WTC11 (cell line): ENCODE measurements at regions not wholly inside any gene's neighbourhood (a gene's known extent, or its start where the extent isn't known, plus 50 kb on each side); places are given as distances from the start of the nearest gene placed in this dataset.

Experiments
- ATAC-seq: fragments of 200-7000 bp; cut with Tn5 transposase; 2 replicates; pipeline ENCODE4 v1.10.0; 2021; ENCODE audit warnings: mild to moderate bottlenecking, moderate library complexity
- CTCF ChIA-PET: fragments of 300-600 bp; sonication (Branson Sonifier 250); formaldehyde crosslinking; loops from one replicate; lab custom pipeline; 2021; ENCODE audit warnings: antibody characterized with exemption; lab: Charles Lee
- POLR2A ChIA-PET: fragments of 350-600 bp; sonication (Branson Sonifier 250); formaldehyde crosslinking; loops from one replicate; lab custom pipeline; 2021; ENCODE audit warnings: antibody characterized with exemption; lab: Charles Lee
- DNase-seq: peaks from one replicate; pipeline ENCODE4 v3.0.0; 2021; ENCODE audit warnings: low spot score
- H3K27ac Mint-ChIP-seq: 2 replicates; pipeline ENCODE4 v1.8.0; 2021; ENCODE audit warnings: mixed read lengths
- H3K27me3 Mint-ChIP-seq: 2 replicates; pipeline ENCODE4 v1.8.0; 2021; ENCODE audit warnings: low read depth, mild to moderate bottlenecking, moderate library complexity, mixed read lengths
- H3K36me3 Mint-ChIP-seq: 2 replicates; pipeline ENCODE4 v1.8.0; 2021; ENCODE audit warnings: mixed read lengths
- H3K4me1 Mint-ChIP-seq: 2 replicates; pipeline ENCODE4 v1.8.0; 2022; ENCODE audit warnings: mixed read lengths
- H3K4me3 Mint-ChIP-seq: 2 replicates; pipeline ENCODE4 v1.8.0; 2021; ENCODE audit warnings: mild to moderate bottlenecking, moderate library complexity, mixed read lengths
- H3K9me3 Mint-ChIP-seq: 2 replicates; pipeline ENCODE4 v1.8.0; 2021; ENCODE audit warnings: mixed read lengths
- FOXP1 ChIP-seq: sonication (generic); formaldehyde crosslinking; IDR thresholded peaks from 2 replicates; pipeline ENCODE4 v1.8.0; 2022; ENCODE audit warnings: missing genetic modification reagents, mild to moderate bottlenecking, moderate library complexity, borderline replicate concordance
- GTF2I ChIP-seq: fragments of 250-450 bp; sonication (Bioruptor Pico); conservative IDR thresholded peaks from 2 replicates; pipeline ENCODE4 v1.4.0; 2021; ENCODE audit warnings: mild to moderate bottlenecking
- KAT7 ChIP-seq: sonication (generic); formaldehyde crosslinking; IDR thresholded peaks from 2 replicates; pipeline ENCODE4 v1.8.1; 2023; ENCODE audit warnings: missing genetic modification reagents, mild to moderate bottlenecking, borderline replicate concordance
- NR3C1 ChIP-seq: sonication (generic); formaldehyde crosslinking; conservative IDR thresholded peaks from 2 replicates; pipeline ENCODE4 v1.8.1; 2023; ENCODE audit warnings: low read depth, mild to moderate bottlenecking, missing genetic modification reagents
- SMAD3 ChIP-seq: sonication (generic); formaldehyde crosslinking; IDR thresholded peaks from 2 replicates; pipeline ENCODE4 v1.8.0; 2022; ENCODE audit warnings: missing genetic modification reagents, mild to moderate bottlenecking, borderline replicate concordance
- SMAD4 ChIP-seq: sonication (generic); formaldehyde crosslinking; IDR thresholded peaks from 2 replicates; pipeline ENCODE4 v1.8.0; 2022; ENCODE audit warnings: mild to moderate bottlenecking, missing genetic modification reagents
- SP1 ChIP-seq: sonication (generic); formaldehyde crosslinking; conservative IDR thresholded peaks from 2 replicates; pipeline ENCODE4 v1.8.1; 2022; ENCODE audit warnings: missing genetic modification reagents
- TP53 ChIP-seq: sonication (generic); formaldehyde crosslinking; IDR thresholded peaks from 2 replicates; pipeline ENCODE4 v1.8.1; 2023; ENCODE audit warnings: mild to moderate bottlenecking, missing genetic modification reagents
- ZNF263 ChIP-seq: sonication (generic); formaldehyde crosslinking; IDR thresholded peaks from 2 replicates; pipeline ENCODE4 v1.8.1; 2022; ENCODE audit warnings: low read depth, mild to moderate bottlenecking, moderate library complexity, missing genetic modification reagents
- ZNF396 ChIP-seq: fragments of 250-450 bp; sonication (Bioruptor Pico); IDR thresholded peaks from 2 replicates; pipeline ENCODE4 v1.8.0; 2021; ENCODE audit warnings: mild to moderate bottlenecking, moderate library complexity, borderline replicate concordance
- ZNF416 ChIP-seq: fragments of 250-450 bp; sonication (Bioruptor Pico); IDR thresholded peaks from 2 replicates; pipeline ENCODE4 v1.9.0; 2021; ENCODE audit warnings: mild to moderate bottlenecking, inconsistent platforms
- TF ChIP-seq, protein P1 (sequence below): sonication (generic); formaldehyde crosslinking; IDR thresholded peaks from 2 replicates; pipeline ENCODE4 v1.8.0; 2023; ENCODE audit warnings: missing genetic modification reagents, mild to moderate bottlenecking, borderline replicate concordance
- TF ChIP-seq, protein P2 (sequence below): sonication (generic); formaldehyde crosslinking; IDR thresholded peaks from 2 replicates; pipeline ENCODE4 v1.8.1; 2023; ENCODE audit warnings: mild to moderate bottlenecking, missing genetic modification reagents, borderline replicate concordance
- TF ChIP-seq, protein P3 (sequence below): sonication (generic); formaldehyde crosslinking; IDR thresholded peaks from 2 replicates; pipeline ENCODE4 v1.8.1; 2023; ENCODE audit warnings: mild to moderate bottlenecking, moderate library complexity, missing genetic modification reagents
- TF ChIP-seq, protein P4 (sequence below): sonication (generic); formaldehyde crosslinking; IDR thresholded peaks from 2 replicates; pipeline ENCODE4 v1.8.0; 2022; ENCODE audit warnings: mild to moderate bottlenecking, missing genetic modification reagents
- TF ChIP-seq, protein P5 (sequence below): fragments of 200-600 bp; IDR thresholded peaks from 2 replicates; pipeline ENCODE4 v1.8.0; 2022; ENCODE audit warnings: antibody characterized with exemption

DNA sequence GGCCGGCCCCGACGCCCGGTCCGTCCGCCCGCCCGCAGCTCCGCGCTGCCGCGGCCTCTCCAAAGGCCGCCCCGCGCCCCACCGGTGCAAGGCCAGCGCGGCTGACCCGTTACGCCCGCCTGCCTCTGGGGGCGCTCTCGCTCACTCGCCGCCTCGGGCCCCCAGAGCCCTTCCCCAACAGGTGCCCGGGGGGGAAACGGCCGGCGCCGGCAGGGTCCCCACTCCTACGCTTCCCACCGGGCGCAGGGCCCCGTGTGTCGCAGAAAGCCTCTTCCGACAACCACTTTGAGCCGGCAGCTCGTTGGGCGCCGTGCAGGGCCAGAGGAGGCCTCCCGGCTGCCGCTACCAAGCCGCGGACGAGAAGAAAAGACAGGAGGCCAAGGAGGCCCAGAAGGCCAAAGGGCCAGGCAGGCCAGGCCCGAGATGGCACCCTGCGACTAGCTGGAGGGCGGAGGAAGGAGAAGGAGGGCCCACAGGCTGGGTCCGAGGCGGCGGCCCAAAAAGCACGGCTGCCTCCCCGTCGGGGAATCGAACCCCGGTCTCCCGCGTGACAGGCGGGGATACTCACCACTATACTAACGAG lies 64.9 kb upstream of the FCGR2A start:
- Mint-ChIP-seq H3K4me1 (no peaks in the 10 kb centered on the region), H3K36me3 (no peaks in the 10 kb centered on the region), H3K27ac (no peak overlapping the region), H3K9me3 (no peaks in the 10 kb centered on the region), H3K27me3 (peaks cover 63% of the 10 kb centered on the region), H3K4me3 (peak overlapping the region; percentile 85)
- TF ChIP-seq KAT7 (peak; percentile 32; the same call in 1 of the 2 replicates), SMAD4 (CRISPR knock-in tag) (no peak), ZNF416 (CRISPR knock-in tag) (0 out of 2 replicates have a peak, but pooled peaks have one; percentile 80), NR3C1 (CRISPR knock-in tag) (no peak), TP53 (CRISPR knock-in tag) (0 out of 2 replicates have a peak, but pooled peaks have one; percentile 22), SMAD3 (CRISPR knock-in tag) (0 out of 2 replicates have a peak, but pooled peaks have one; percentile 4), ZNF263 (CRISPR knock-in tag) (no peak), SP1 (peak; percentile 44; the same call in 1 of the 2 replicates), ZNF396 (no peak), GTF2I (0 out of 2 replicates have a peak, but pooled peaks have one; percentile 32), FOXP1 (peak; percentile 62)
- TF ChIP-seq, protein P1, sequence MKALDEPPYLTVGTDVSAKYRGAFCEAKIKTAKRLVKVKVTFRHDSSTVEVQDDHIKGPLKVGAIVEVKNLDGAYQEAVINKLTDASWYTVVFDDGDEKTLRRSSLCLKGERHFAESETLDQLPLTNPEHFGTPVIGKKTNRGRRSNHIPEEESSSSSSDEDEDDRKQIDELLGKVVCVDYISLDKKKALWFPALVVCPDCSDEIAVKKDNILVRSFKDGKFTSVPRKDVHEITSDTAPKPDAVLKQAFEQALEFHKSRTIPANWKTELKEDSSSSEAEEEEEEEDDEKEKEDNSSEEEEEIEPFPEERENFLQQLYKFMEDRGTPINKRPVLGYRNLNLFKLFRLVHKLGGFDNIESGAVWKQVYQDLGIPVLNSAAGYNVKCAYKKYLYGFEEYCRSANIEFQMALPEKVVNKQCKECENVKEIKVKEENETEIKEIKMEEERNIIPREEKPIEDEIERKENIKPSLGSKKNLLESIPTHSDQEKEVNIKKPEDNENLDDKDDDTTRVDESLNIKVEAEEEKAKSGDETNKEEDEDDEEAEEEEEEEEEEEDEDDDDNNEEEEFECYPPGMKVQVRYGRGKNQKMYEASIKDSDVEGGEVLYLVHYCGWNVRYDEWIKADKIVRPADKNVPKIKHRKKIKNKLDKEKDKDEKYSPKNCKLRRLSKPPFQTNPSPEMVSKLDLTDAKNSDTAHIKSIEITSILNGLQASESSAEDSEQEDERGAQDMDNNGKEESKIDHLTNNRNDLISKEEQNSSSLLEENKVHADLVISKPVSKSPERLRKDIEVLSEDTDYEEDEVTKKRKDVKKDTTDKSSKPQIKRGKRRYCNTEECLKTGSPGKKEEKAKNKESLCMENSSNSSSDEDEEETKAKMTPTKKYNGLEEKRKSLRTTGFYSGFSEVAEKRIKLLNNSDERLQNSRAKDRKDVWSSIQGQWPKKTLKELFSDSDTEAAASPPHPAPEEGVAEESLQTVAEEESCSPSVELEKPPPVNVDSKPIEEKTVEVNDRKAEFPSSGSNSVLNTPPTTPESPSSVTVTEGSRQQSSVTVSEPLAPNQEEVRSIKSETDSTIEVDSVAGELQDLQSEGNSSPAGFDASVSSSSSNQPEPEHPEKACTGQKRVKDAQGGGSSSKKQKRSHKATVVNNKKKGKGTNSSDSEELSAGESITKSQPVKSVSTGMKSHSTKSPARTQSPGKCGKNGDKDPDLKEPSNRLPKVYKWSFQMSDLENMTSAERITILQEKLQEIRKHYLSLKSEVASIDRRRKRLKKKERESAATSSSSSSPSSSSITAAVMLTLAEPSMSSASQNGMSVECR (CRISPR knock-in tag): no peak
- TF ChIP-seq, protein P2, sequence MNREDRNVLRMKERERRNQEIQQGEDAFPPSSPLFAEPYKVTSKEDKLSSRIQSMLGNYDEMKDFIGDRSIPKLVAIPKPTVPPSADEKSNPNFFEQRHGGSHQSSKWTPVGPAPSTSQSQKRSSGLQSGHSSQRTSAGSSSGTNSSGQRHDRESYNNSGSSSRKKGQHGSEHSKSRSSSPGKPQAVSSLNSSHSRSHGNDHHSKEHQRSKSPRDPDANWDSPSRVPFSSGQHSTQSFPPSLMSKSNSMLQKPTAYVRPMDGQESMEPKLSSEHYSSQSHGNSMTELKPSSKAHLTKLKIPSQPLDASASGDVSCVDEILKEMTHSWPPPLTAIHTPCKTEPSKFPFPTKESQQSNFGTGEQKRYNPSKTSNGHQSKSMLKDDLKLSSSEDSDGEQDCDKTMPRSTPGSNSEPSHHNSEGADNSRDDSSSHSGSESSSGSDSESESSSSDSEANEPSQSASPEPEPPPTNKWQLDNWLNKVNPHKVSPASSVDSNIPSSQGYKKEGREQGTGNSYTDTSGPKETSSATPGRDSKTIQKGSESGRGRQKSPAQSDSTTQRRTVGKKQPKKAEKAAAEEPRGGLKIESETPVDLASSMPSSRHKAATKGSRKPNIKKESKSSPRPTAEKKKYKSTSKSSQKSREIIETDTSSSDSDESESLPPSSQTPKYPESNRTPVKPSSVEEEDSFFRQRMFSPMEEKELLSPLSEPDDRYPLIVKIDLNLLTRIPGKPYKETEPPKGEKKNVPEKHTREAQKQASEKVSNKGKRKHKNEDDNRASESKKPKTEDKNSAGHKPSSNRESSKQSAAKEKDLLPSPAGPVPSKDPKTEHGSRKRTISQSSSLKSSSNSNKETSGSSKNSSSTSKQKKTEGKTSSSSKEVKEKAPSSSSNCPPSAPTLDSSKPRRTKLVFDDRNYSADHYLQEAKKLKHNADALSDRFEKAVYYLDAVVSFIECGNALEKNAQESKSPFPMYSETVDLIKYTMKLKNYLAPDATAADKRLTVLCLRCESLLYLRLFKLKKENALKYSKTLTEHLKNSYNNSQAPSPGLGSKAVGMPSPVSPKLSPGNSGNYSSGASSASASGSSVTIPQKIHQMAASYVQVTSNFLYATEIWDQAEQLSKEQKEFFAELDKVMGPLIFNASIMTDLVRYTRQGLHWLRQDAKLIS (CRISPR knock-in tag): 0 out of 2 replicates have a peak, but pooled peaks have one; percentile 32
- TF ChIP-seq, protein P3, sequence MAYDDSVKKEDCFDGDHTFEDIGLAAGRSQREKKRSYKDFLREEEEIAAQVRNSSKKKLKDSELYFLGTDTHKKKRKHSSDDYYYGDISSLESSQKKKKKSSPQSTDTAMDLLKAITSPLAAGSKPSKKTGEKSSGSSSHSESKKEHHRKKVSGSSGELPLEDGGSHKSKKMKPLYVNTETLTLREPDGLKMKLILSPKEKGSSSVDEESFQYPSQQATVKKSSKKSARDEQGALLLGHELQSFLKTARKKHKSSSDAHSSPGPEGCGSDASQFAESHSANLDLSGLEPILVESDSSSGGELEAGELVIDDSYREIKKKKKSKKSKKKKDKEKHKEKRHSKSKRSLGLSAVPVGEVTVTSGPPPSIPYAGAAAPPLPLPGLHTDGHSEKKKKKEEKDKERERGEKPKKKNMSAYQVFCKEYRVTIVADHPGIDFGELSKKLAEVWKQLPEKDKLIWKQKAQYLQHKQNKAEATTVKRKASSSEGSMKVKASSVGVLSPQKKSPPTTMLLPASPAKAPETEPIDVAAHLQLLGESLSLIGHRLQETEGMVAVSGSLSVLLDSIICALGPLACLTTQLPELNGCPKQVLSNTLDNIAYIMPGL: peak; percentile 99
- TF ChIP-seq, protein P4, sequence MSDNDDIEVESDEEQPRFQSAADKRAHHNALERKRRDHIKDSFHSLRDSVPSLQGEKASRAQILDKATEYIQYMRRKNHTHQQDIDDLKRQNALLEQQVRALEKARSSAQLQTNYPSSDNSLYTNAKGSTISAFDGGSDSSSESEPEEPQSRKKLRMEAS: 0 out of 2 replicates have a peak, but pooled peaks have one; percentile 1
- TF ChIP-seq, protein P5, sequence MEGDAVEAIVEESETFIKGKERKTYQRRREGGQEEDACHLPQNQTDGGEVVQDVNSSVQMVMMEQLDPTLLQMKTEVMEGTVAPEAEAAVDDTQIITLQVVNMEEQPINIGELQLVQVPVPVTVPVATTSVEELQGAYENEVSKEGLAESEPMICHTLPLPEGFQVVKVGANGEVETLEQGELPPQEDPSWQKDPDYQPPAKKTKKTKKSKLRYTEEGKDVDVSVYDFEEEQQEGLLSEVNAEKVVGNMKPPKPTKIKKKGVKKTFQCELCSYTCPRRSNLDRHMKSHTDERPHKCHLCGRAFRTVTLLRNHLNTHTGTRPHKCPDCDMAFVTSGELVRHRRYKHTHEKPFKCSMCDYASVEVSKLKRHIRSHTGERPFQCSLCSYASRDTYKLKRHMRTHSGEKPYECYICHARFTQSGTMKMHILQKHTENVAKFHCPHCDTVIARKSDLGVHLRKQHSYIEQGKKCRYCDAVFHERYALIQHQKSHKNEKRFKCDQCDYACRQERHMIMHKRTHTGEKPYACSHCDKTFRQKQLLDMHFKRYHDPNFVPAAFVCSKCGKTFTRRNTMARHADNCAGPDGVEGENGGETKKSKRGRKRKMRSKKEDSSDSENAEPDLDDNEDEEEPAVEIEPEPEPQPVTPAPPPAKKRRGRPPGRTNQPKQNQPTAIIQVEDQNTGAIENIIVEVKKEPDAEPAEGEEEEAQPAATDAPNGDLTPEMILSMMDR: peak; percentile 64
- peak; percentile 84 for DNase-seq
- ATAC-seq: peak; percentile 52
- ChIA-PET CTCF (interaction anchor here (0.5 to 2.3 kb wide), 20 partner anchors 10 to 275 kb away, joined by 3 to 47 read pairs (median 5); partner anchors contain the start of genes ADAMTS4, NDUFS2 and PPOX), POLR2A (interaction anchor here (0.5 to 1.4 kb wide), 4 partner anchors 12 to 135 kb away, joined by 3 to 6 read pairs (median 3); no protein-coding TSS in a partner anchor)
